ENCODE measurements at regions not wholly inside any gene's neighbourhood (a gene's known extent, or its start where the extent isn't known, plus 50 kb on each side); places are given as distances from the start of the nearest gene placed in this dataset.

GRCh38 chr10:29068302-29068701 is 220.6 kb upstream of the LYZL1 start:
- DNase-seq (ENCODE audit: low read depth), result no peak
- H3K4me3 ChIP-seq (replicated peaks; ENCODE audit: low read depth, low read length), result no peak overlapping the region
- no peak for TF ChIP-seq CTCF (IDR thresholded peaks at IDR 0.05; ENCODE audit: low read length, missing control alignments)

GRCh38 chr10:29068966-29069365 is 219.9 kb upstream of the LYZL1 start:
- no peak for DNase-seq (ENCODE audit: low read depth)
- no peak for TF ChIP-seq CTCF (IDR thresholded peaks at IDR 0.05; ENCODE audit: low read length, missing control alignments)

GRCh38 chr10:29069941-29070340 is 218.9 kb upstream of the LYZL1 start:
- DNase-seq (ENCODE audit: low read depth), result no peak
- no peak for TF ChIP-seq CTCF (IDR thresholded peaks at IDR 0.05; ENCODE audit: low read length, missing control alignments)

More at GRCh38 chr10:29068966-29069365, 219.9 kb upstream of the LYZL1 start:
- H3K4me3 ChIP-seq (replicated peaks; ENCODE audit: low read depth, low read length), result no peak overlapping the region

GRCh38 chr10:29078919-29079318 is 210.0 kb upstream of the LYZL1 start:
- TF ChIP-seq CTCF (IDR thresholded peaks at IDR 0.05; ENCODE audit: low read length, missing control alignments), result no peak

More at GRCh38 chr10:29069941-29070340, 218.9 kb upstream of the LYZL1 start:
- no peak overlapping the region for H3K4me3 ChIP-seq (replicated peaks; ENCODE audit: low read depth, low read length)

GRCh38 chr10:29081231-29081630 is 207.6 kb upstream of the LYZL1 start:
- no peak for DNase-seq (ENCODE audit: low read depth)
- TF ChIP-seq CTCF (IDR thresholded peaks at IDR 0.05; ENCODE audit: low read length, missing control alignments), result no peak
- H3K4me3 ChIP-seq (replicated peaks; ENCODE audit: low read depth, low read length), result no peak overlapping the region

More at GRCh38 chr10:29078919-29079318, 210.0 kb upstream of the LYZL1 start:
- no peak for DNase-seq (ENCODE audit: low read depth)
- no peak overlapping the region for H3K4me3 ChIP-seq (replicated peaks; ENCODE audit: low read depth, low read length)

GRCh38 chr10:29081951-29082685 is 206.8 kb upstream of the LYZL1 start:
- H3K4me3 ChIP-seq (replicated peaks; ENCODE audit: low read depth, low read length), result no peak overlapping the region
- no peak for DNase-seq (ENCODE audit: low read depth)
- TF ChIP-seq CTCF (IDR thresholded peaks at IDR 0.05; ENCODE audit: low read length, missing control alignments), result no peak

- no peak for DNase-seq (ENCODE audit: low read depth)
- no peak for TF ChIP-seq CTCF (IDR thresholded peaks at IDR 0.05; ENCODE audit: low read length, missing control alignments)
- H3K4me3 ChIP-seq (replicated peaks; ENCODE audit: low read depth, low read length), result no peak overlapping the region
Measured at GRCh38 chr10:29083096-29083495, 205.8 kb upstream of the LYZL1 start.

Measured in fibroblast of pulmonary artery (primary cell).